ENCODE measurements at regions not wholly inside any gene's neighbourhood (a gene's known extent, or its start where the extent isn't known, plus 50 kb on each side); places are given as distances from the start of the nearest gene placed in this dataset.

DNA sequence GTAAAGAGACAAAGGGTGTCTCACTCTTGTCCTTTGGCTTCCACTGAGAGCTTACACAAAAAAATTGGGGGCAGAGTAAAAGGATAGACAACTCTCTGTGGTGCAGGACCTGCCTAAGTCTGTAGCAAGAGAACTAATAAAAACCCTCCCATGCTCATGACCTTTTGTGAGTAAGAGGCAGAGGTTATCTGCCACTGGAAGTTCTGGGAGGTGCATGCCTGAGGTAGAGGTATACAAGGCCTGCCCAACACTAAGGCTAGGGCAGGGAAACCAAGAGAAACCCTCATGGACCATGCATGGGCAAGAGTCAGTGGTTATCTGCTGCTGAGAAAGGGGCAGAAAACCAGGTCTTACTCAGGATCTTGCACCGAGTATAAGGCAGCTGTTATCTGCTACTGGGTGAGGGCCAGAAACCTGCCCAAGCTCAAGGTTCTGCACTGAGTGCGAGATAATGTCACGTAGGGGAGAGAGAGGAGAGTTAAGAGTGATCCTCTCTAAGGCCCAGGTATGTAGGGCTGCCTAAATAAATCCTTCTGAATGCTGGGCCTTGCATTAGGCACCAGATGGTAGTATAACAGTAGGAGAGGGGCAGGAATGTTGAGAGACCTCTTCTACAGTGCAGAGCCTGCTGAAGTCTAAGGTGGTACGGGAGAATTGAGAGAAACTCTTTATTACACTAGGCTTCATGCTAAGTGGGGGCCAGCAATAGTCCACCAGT, 143.4 kb downstream of the MACROH2A1 start:
- BruUV-seq (replicated peaks), result no TSS peak
- no peak overlapping the region for H3K4me3 ChIP-seq (ENCODE audit: low read depth, low read length, poor library complexity, severe bottlenecking)
- ChIA-PET POLR2A (ENCODE audit: low non-redundant PET) (no interaction called here), CTCF (no interaction called here)
- H3K27me3 ChIP-seq (replicated peaks; ENCODE audit: insufficient read depth, low read depth, low read length, poor library complexity), result no peaks in the 10 kb centered on the region
- no peaks in the 10 kb centered on the region for H3K36me3 ChIP-seq (ENCODE audit: insufficient read depth, low read length, poor library complexity, severe bottlenecking)
- H3K27ac ChIP-seq (ENCODE audit: low read depth, low read length, poor library complexity, severe bottlenecking), result no peak overlapping the region
- TF ChIP-seq, protein P1, sequence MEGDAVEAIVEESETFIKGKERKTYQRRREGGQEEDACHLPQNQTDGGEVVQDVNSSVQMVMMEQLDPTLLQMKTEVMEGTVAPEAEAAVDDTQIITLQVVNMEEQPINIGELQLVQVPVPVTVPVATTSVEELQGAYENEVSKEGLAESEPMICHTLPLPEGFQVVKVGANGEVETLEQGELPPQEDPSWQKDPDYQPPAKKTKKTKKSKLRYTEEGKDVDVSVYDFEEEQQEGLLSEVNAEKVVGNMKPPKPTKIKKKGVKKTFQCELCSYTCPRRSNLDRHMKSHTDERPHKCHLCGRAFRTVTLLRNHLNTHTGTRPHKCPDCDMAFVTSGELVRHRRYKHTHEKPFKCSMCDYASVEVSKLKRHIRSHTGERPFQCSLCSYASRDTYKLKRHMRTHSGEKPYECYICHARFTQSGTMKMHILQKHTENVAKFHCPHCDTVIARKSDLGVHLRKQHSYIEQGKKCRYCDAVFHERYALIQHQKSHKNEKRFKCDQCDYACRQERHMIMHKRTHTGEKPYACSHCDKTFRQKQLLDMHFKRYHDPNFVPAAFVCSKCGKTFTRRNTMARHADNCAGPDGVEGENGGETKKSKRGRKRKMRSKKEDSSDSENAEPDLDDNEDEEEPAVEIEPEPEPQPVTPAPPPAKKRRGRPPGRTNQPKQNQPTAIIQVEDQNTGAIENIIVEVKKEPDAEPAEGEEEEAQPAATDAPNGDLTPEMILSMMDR (conservative IDR thresholded peaks at IDR 0.05; ENCODE audit: low read depth, low read length), result no peak
- no peak for TF ChIP-seq EZH2 (IDR thresholded peaks at IDR 0.05; ENCODE audit: borderline replicate concordance, low read depth, low read length, poor library complexity, severe bottlenecking)
- H3K4me1 ChIP-seq (ENCODE audit: insufficient read depth, low read length, poor library complexity, severe bottlenecking), result no peaks in the 10 kb centered on the region
- intact Hi-C loops (cut with micrococcal nuclease; ENCODE audit: unreplicated experiment), result no loop called here
- no peaks in the 10 kb centered on the region for H3K9me3 ChIP-seq (ENCODE audit: low read depth, low read length, poor library complexity, severe bottlenecking)
- DNase-seq (ENCODE audit: low spot score), result no peak

DNA sequence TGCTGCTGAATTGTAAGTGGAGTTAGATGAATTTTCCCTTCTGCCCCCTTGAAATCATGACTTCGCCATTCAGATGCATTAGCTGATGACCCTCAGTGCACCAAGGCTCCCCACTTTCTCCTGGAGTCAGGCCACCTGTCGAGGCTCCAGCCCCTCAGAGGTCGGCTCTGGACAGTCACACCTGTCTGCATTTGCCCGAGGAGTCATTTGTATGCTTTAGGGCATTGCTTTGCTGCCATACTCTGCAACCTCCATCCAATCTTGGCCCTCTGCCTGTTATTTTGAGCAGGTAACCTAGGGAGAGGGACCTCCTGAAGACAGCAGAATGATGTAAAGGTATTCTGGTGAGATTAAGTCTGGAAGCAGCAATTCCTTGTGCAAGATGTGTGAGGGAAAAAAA, 144.8 kb downstream of the MACROH2A1 start:
- intact Hi-C loops (cut with micrococcal nuclease; ENCODE audit: unreplicated experiment), result no loop called here
- Histone ChIP-seq H3K4me3 (ENCODE audit: low read depth, low read length, poor library complexity, severe bottlenecking) (no peak overlapping the region), H3K4me1 (ENCODE audit: insufficient read depth, low read length, poor library complexity, severe bottlenecking) (no peaks in the 10 kb centered on the region), H3K36me3 (ENCODE audit: insufficient read depth, low read length, poor library complexity, severe bottlenecking) (no peaks in the 10 kb centered on the region), H3K27me3 (replicated peaks; ENCODE audit: insufficient read depth, low read depth, low read length, poor library complexity) (no peaks in the 10 kb centered on the region), H3K9me3 (ENCODE audit: low read depth, low read length, poor library complexity, severe bottlenecking) (no peaks in the 10 kb centered on the region), H3K27ac (ENCODE audit: low read depth, low read length, poor library complexity, severe bottlenecking) (no peak overlapping the region)
- DNase-seq (ENCODE audit: low spot score), result no peak
- TF ChIP-seq, protein P1 (conservative IDR thresholded peaks at IDR 0.05; ENCODE audit: low read depth, low read length), result no peak
- TF ChIP-seq EZH2 (IDR thresholded peaks at IDR 0.05; ENCODE audit: borderline replicate concordance, low read depth, low read length, poor library complexity, severe bottlenecking), result no peak
- CTCF ChIA-PET, result interaction anchor here (0.6 kb wide), 2 partner anchors 50 to 170 kb away, joined by 3 to 4 read pairs; no protein-coding TSS in a partner anchor
- no TSS peak for BruUV-seq (replicated peaks)
- POLR2A ChIA-PET (ENCODE audit: low non-redundant PET), result no interaction called here

DNA sequence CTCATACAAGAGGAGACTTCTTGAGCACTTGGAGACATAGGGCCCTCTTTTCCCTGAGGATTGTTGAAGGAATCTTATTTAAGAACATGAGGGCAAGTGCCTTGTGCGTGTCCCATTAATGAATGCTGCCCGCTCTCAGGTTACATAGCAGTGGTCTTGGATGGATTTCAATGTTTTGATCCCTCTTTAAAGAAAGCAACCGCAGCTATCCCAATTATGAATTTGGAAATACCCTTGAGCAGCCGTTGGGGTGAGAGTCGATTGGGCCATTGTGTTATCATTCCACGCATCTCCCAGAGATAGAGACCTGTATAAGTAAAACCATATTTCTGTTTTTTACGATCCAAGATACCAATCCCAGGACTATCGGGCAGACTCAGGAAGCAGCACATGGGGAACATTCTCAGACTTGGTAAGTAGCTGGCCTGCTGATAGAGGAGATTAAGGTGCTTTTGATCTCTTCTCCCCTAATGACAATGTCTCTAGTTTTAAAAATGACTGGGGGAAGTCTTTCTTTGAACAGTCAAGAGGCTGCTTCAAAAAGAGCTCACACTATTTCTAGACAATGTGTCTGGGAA, 145.3 kb downstream of the MACROH2A1 start:
- ChIA-PET CTCF (interaction anchor here (0.6 kb wide), 1 partner anchor 49 kb away, joined by 4 read pairs; no protein-coding TSS in a partner anchor), POLR2A (ENCODE audit: low non-redundant PET) (no interaction called here)
- H3K9me3 ChIP-seq (ENCODE audit: low read depth, low read length, poor library complexity, severe bottlenecking), result no peaks in the 10 kb centered on the region
- no peak for TF ChIP-seq EZH2 (IDR thresholded peaks at IDR 0.05; ENCODE audit: borderline replicate concordance, low read depth, low read length, poor library complexity, severe bottlenecking)
- TF ChIP-seq, protein P1 (conservative IDR thresholded peaks at IDR 0.05; ENCODE audit: low read depth, low read length), result no peak
- BruUV-seq (replicated peaks), result no TSS peak
- no peaks in the 10 kb centered on the region for H3K4me1 ChIP-seq (ENCODE audit: insufficient read depth, low read length, poor library complexity, severe bottlenecking)
- H3K36me3 ChIP-seq (ENCODE audit: insufficient read depth, low read length, poor library complexity, severe bottlenecking), result no peaks in the 10 kb centered on the region
- no peaks in the 10 kb centered on the region for H3K27me3 ChIP-seq (replicated peaks; ENCODE audit: insufficient read depth, low read depth, low read length, poor library complexity)
- H3K27ac ChIP-seq (ENCODE audit: low read depth, low read length, poor library complexity, severe bottlenecking), result no peak overlapping the region
- no peak for DNase-seq (ENCODE audit: low spot score)
- H3K4me3 ChIP-seq (ENCODE audit: low read depth, low read length, poor library complexity, severe bottlenecking), result no peak overlapping the region
- intact Hi-C loops (cut with micrococcal nuclease; ENCODE audit: unreplicated experiment), result no loop called here
